ENCODE measurements at regions not wholly inside any gene's neighbourhood (a gene's known extent, or its start where the extent isn't known, plus 50 kb on each side); places are given as distances from the start of the nearest gene placed in this dataset.

- DNase-seq (ENCODE audit: low spot score): no peak
- no peak overlapping the region for H3K27ac Mint-ChIP-seq
- H3K36me3 Mint-ChIP-seq (ENCODE audit: low read depth): no peaks in the 10 kb centered on the region
- H3K4me3 Mint-ChIP-seq: no peak overlapping the region
- no peaks in the 10 kb centered on the region for H3K9me3 Mint-ChIP-seq
- H3K27me3 Mint-ChIP-seq (ENCODE audit: low read depth): no peaks in the 10 kb centered on the region
- H3K4me1 Mint-ChIP-seq (ENCODE audit: low read depth): no peaks in the 10 kb centered on the region
Measured at GRCh38 chr7:41489885-41490284, 213.0 kb downstream of the INHBA start.

- H3K36me3 Mint-ChIP-seq (ENCODE audit: low read depth): no peaks in the 10 kb centered on the region
- no peak for DNase-seq (ENCODE audit: low spot score)
- H3K4me3 Mint-ChIP-seq: no peak overlapping the region
- no peaks in the 10 kb centered on the region for H3K27me3 Mint-ChIP-seq (ENCODE audit: low read depth)
- no peaks in the 10 kb centered on the region for H3K4me1 Mint-ChIP-seq (ENCODE audit: low read depth)
- H3K9me3 Mint-ChIP-seq: no peaks in the 10 kb centered on the region
- no peak overlapping the region for H3K27ac Mint-ChIP-seq
Measured at GRCh38 chr7:41487229-41487940, 215.5 kb downstream of the INHBA start.

- Mint-ChIP-seq H3K4me3 (no peak overlapping the region), H3K36me3 (ENCODE audit: low read depth) (no peaks in the 10 kb centered on the region), H3K9me3 (no peaks in the 10 kb centered on the region), H3K27ac (no peak overlapping the region), H3K4me1 (ENCODE audit: low read depth) (no peaks in the 10 kb centered on the region), H3K27me3 (ENCODE audit: low read depth) (no peaks in the 10 kb centered on the region)
- DNase-seq (ENCODE audit: low spot score): no peak
Measured at GRCh38 chr7:41481353-41481752, 221.5 kb downstream of the INHBA start.

- no peaks in the 10 kb centered on the region for H3K4me1 Mint-ChIP-seq (ENCODE audit: low read depth)
- H3K4me3 Mint-ChIP-seq: no peak overlapping the region
- no peaks in the 10 kb centered on the region for H3K9me3 Mint-ChIP-seq
- no peak for DNase-seq (ENCODE audit: low spot score)
- no peak overlapping the region for H3K27ac Mint-ChIP-seq
- H3K27me3 Mint-ChIP-seq (ENCODE audit: low read depth): no peaks in the 10 kb centered on the region
- no peaks in the 10 kb centered on the region for H3K36me3 Mint-ChIP-seq (ENCODE audit: low read depth)
Measured at GRCh38 chr7:41478187-41478586, 224.7 kb downstream of the INHBA start.

GRCh38 chr7:41476460-41476803 lies 226.5 kb downstream of the INHBA start:
- no peak overlapping the region for H3K4me3 Mint-ChIP-seq
- H3K36me3 Mint-ChIP-seq (ENCODE audit: low read depth): no peaks in the 10 kb centered on the region
- no peak overlapping the region for H3K27ac Mint-ChIP-seq
- no peaks in the 10 kb centered on the region for H3K27me3 Mint-ChIP-seq (ENCODE audit: low read depth)
- no peaks in the 10 kb centered on the region for H3K9me3 Mint-ChIP-seq
- no peak for DNase-seq (ENCODE audit: low spot score)
- no peaks in the 10 kb centered on the region for H3K4me1 Mint-ChIP-seq (ENCODE audit: low read depth)

- H3K27ac Mint-ChIP-seq: no peak overlapping the region
- H3K4me3 Mint-ChIP-seq: no peak overlapping the region
- H3K27me3 Mint-ChIP-seq (ENCODE audit: low read depth): no peaks in the 10 kb centered on the region
- H3K9me3 Mint-ChIP-seq: peaks cover 4% of the 10 kb centered on the region
- H3K36me3 Mint-ChIP-seq (ENCODE audit: low read depth): no peaks in the 10 kb centered on the region
- DNase-seq (ENCODE audit: low spot score): no peak
- H3K4me1 Mint-ChIP-seq (ENCODE audit: low read depth): no peaks in the 10 kb centered on the region
Measured at GRCh38 chr7:41475801-41476459, 227.0 kb downstream of the INHBA start.

GRCh38 chr7:41472427-41473125 lies 230.3 kb downstream of the INHBA start:
- Mint-ChIP-seq H3K36me3 (ENCODE audit: low read depth) (no peaks in the 10 kb centered on the region), H3K4me3 (no peak overlapping the region), H3K9me3 (peaks cover 4% of the 10 kb centered on the region), H3K27me3 (ENCODE audit: low read depth) (no peaks in the 10 kb centered on the region), H3K4me1 (ENCODE audit: low read depth) (no peaks in the 10 kb centered on the region), H3K27ac (no peak overlapping the region)
- no peak for DNase-seq (ENCODE audit: low spot score)

- DNase-seq (ENCODE audit: low spot score): no peak
- no peaks in the 10 kb centered on the region for H3K27me3 Mint-ChIP-seq (ENCODE audit: low read depth)
- peaks cover 4% of the 10 kb centered on the region for H3K9me3 Mint-ChIP-seq
- no peaks in the 10 kb centered on the region for H3K4me1 Mint-ChIP-seq (ENCODE audit: low read depth)
- no peak overlapping the region for H3K27ac Mint-ChIP-seq
- H3K36me3 Mint-ChIP-seq (ENCODE audit: low read depth): no peaks in the 10 kb centered on the region
- H3K4me3 Mint-ChIP-seq: no peak overlapping the region
Measured at GRCh38 chr7:41470081-41470480, 232.8 kb downstream of the INHBA start.

- H3K9me3 Mint-ChIP-seq: peaks cover 4% of the 10 kb centered on the region
- H3K27ac Mint-ChIP-seq: no peak overlapping the region
- H3K4me1 Mint-ChIP-seq (ENCODE audit: low read depth): no peaks in the 10 kb centered on the region
- DNase-seq (ENCODE audit: low spot score): no peak
- no peak overlapping the region for H3K4me3 Mint-ChIP-seq
- H3K27me3 Mint-ChIP-seq (ENCODE audit: low read depth): no peaks in the 10 kb centered on the region
- no peaks in the 10 kb centered on the region for H3K36me3 Mint-ChIP-seq (ENCODE audit: low read depth)
Measured at GRCh38 chr7:41467596-41467995, 235.3 kb downstream of the INHBA start.

- H3K27me3 Mint-ChIP-seq (ENCODE audit: low read depth): no peaks in the 10 kb centered on the region
- H3K4me3 Mint-ChIP-seq: no peak overlapping the region
- H3K4me1 Mint-ChIP-seq (ENCODE audit: low read depth): no peaks in the 10 kb centered on the region
- peaks cover 8% of the 10 kb centered on the region for H3K9me3 Mint-ChIP-seq
- H3K27ac Mint-ChIP-seq: no peak overlapping the region
- H3K36me3 Mint-ChIP-seq (ENCODE audit: low read depth): no peaks in the 10 kb centered on the region
- DNase-seq (ENCODE audit: low spot score): no peak
Measured at GRCh38 chr7:41466760-41467384, 236.0 kb downstream of the INHBA start.

GRCh38 chr7:41465571-41465970 lies 237.3 kb downstream of the INHBA start:
- no peak for DNase-seq (ENCODE audit: low spot score)
- no peaks in the 10 kb centered on the region for H3K4me1 Mint-ChIP-seq (ENCODE audit: low read depth)
- no peaks in the 10 kb centered on the region for H3K36me3 Mint-ChIP-seq (ENCODE audit: low read depth)
- H3K27ac Mint-ChIP-seq: no peak overlapping the region
- no peaks in the 10 kb centered on the region for H3K27me3 Mint-ChIP-seq (ENCODE audit: low read depth)
- no peak overlapping the region for H3K4me3 Mint-ChIP-seq
- H3K9me3 Mint-ChIP-seq: peaks cover 4% of the 10 kb centered on the region

- DNase-seq (ENCODE audit: low spot score): no peak
- no peaks in the 10 kb centered on the region for H3K36me3 Mint-ChIP-seq (ENCODE audit: low read depth)
- H3K4me3 Mint-ChIP-seq: no peak overlapping the region
- peaks cover 4% of the 10 kb centered on the region for H3K9me3 Mint-ChIP-seq
- no peak overlapping the region for H3K27ac Mint-ChIP-seq
- no peaks in the 10 kb centered on the region for H3K4me1 Mint-ChIP-seq (ENCODE audit: low read depth)
- H3K27me3 Mint-ChIP-seq (ENCODE audit: low read depth): no peaks in the 10 kb centered on the region
Measured at GRCh38 chr7:41463770-41464470, 239.0 kb downstream of the INHBA start.

GRCh38 chr7:41459623-41460261 lies 243.1 kb downstream of the INHBA start:
- no peak overlapping the region for H3K4me3 Mint-ChIP-seq
- no peak overlapping the region for H3K27ac Mint-ChIP-seq
- H3K4me1 Mint-ChIP-seq (ENCODE audit: low read depth): no peaks in the 10 kb centered on the region
- peaks cover 4% of the 10 kb centered on the region for H3K9me3 Mint-ChIP-seq
- DNase-seq (ENCODE audit: low spot score): no peak
- H3K27me3 Mint-ChIP-seq (ENCODE audit: low read depth): no peaks in the 10 kb centered on the region
- H3K36me3 Mint-ChIP-seq (ENCODE audit: low read depth): no peaks in the 10 kb centered on the region
